ENCODE measurements at regions not wholly inside any gene's neighbourhood (a gene's known extent, or its start where the extent isn't known, plus 50 kb on each side); places are given as distances from the start of the nearest gene placed in this dataset.

DNA sequence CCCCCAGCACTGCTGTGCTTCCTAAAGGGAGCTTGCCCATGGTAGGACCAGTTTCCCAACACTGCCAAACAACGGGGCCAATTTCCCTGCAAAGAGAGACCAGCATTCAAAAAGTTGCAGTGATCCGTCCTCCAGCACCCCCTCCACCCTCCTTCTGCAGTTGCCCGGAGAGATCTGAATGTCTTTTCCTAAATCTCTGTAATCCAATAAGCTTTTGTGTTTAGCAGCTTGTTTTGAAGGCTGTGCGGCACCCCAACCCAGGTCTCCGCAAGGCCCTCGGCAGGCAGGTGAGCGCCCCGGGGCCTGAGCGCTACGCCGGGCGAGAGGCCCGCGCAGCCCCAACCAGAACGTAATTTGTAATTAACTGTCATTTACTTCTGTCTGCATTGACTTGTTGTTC, 366.9 kb upstream of the IRX2 start:
- DNase-seq (ENCODE audit: low read depth), result no peak
- TF ChIP-seq, protein P1, sequence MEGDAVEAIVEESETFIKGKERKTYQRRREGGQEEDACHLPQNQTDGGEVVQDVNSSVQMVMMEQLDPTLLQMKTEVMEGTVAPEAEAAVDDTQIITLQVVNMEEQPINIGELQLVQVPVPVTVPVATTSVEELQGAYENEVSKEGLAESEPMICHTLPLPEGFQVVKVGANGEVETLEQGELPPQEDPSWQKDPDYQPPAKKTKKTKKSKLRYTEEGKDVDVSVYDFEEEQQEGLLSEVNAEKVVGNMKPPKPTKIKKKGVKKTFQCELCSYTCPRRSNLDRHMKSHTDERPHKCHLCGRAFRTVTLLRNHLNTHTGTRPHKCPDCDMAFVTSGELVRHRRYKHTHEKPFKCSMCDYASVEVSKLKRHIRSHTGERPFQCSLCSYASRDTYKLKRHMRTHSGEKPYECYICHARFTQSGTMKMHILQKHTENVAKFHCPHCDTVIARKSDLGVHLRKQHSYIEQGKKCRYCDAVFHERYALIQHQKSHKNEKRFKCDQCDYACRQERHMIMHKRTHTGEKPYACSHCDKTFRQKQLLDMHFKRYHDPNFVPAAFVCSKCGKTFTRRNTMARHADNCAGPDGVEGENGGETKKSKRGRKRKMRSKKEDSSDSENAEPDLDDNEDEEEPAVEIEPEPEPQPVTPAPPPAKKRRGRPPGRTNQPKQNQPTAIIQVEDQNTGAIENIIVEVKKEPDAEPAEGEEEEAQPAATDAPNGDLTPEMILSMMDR (IDR thresholded peaks at IDR 0.05; ENCODE audit: low read depth, low read length, missing control alignments), result no peak
- in situ Hi-C loops (cut with HindIII; ENCODE audit: low sequenced_read_pairs), result no loop called here
- H3K4me3 ChIP-seq (ENCODE audit: low read depth, low read length), result no peak overlapping the region

DNA sequence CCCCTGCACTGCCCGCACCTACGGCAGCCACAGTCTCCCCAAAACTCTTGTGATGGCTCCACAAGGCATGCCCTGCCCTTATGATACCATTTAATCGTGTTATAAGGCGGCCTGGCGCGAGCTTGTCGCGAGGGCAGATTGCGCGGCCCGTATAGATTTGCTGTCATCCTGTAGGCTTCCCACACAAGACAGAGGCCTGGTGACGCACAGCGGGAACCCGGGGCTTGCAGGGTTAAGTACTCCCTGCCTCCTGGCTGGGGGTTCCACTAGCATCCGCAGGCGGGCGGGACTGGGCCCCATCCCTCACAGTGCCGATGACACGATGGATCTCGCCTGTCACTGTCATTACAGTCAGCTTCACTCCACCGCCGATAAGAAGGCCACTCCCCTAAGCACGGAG, 364.9 kb upstream of the IRX2 start:
- in situ Hi-C loops (cut with HindIII; ENCODE audit: low sequenced_read_pairs), result no loop called here
- no peak overlapping the region for H3K4me3 ChIP-seq (ENCODE audit: low read depth, low read length)
- TF ChIP-seq, protein P1 (IDR thresholded peaks at IDR 0.05; ENCODE audit: low read depth, low read length, missing control alignments), result no peak
- DNase-seq (ENCODE audit: low read depth), result no peak

DNA sequence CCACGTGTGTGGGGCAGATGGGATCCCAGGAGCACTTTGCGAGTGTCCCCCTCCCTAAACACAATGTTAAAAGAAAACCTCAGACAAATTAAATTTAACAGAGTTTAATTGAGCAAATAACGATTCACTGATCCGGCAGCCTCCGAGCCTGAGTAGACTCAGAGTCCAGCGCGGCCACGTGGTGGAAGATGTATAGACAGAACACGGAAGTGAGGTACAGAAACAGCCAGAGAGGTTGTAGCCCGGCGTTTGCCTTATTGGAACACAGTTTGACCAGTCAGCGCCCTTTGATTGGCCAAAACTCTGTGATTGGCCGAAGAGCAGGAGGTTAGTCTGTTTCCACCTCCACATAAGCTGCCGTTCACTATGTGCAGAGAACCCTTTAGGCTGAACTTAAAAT, 363.0 kb upstream of the IRX2 start:
- in situ Hi-C loops (cut with HindIII; ENCODE audit: low sequenced_read_pairs), result no loop called here
- H3K4me3 ChIP-seq (ENCODE audit: low read depth, low read length), result no peak overlapping the region

DNA sequence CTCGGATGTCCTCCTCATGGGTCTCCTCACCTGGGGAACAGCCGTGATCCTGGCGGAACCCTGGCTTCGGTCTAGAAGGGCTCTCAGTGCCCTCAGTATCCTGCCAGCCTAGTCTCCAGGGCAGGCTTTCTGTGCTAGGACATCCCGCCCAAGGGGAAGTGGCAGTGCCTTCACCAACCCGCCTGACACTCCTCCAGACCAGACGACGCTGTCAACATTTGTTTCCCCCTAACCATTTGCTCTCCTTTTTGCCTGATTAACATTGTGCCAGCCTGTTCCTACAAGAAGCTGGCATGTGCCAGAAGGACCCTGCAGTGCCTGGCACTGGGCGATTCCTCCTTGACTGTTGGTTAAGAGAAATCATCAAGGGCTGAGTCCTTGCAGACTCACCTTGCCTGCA, 358.9 kb upstream of the IRX2 start:
- DNase-seq (ENCODE audit: low read depth), result no peak
- H3K4me3 ChIP-seq (ENCODE audit: low read depth, low read length), result no peak overlapping the region
- TF ChIP-seq, protein P1 (IDR thresholded peaks at IDR 0.05; ENCODE audit: low read depth, low read length, missing control alignments), result no peak
- in situ Hi-C loops (cut with HindIII; ENCODE audit: low sequenced_read_pairs), result no loop called here

More for the DNA sequence above, 363.0 kb upstream of the IRX2 start:
- TF ChIP-seq, protein P1 (IDR thresholded peaks at IDR 0.05; ENCODE audit: low read depth, low read length, missing control alignments), result no peak
- DNase-seq (ENCODE audit: low read depth), result no peak

DNA sequence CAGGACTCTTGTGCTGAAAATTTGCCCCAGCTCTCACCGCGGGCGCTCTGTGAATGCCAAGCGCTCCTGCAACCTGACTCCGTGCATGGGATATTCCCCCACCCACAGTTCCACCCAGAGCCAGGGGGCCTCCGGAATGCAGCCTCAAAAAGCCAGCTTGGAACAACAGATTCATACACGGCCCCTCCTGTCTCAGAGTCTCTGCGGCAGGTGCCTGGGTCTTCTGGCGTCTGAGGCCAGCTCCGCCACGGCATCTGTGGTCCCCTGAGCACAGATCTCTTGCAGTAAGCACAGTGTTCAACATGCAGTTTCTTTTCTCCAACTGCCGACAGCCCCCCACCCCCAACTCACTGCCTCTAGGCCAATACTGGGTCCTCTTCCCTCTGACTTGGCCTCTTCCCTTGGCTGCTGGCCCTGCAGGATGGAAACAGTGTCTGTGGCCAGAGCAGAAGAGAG, 355.7 kb upstream of the IRX2 start:
- in situ Hi-C loops (cut with HindIII; ENCODE audit: low sequenced_read_pairs), result no loop called here
- TF ChIP-seq, protein P1 (IDR thresholded peaks at IDR 0.05; ENCODE audit: low read depth, low read length, missing control alignments), result no peak
- no peak overlapping the region for H3K4me3 ChIP-seq (ENCODE audit: low read depth, low read length)
- no peak for DNase-seq (ENCODE audit: low read depth)

DNA sequence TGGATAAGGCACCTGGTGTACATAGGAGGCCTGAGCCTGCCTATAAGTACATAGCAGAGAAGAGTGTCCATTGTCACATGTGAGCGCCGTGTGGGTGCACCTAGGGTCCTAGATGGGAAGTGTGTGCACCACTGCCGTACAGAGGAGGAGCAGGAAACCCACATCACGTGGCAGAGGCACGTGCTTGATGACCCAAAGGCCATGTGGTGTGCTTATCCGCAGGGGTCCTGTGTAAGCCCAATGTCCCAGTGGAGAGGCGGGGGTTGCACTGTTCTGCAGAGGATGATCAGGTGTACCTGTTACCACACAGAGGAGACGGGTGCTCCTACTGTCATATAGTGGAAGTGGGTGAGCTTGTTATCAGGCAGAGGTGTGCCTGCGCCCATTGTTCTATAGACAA, 354.1 kb upstream of the IRX2 start:
- in situ Hi-C loops (cut with HindIII; ENCODE audit: low sequenced_read_pairs), result no loop called here

More for the DNA sequence above, 354.1 kb upstream of the IRX2 start:
- H3K4me3 ChIP-seq (ENCODE audit: low read depth, low read length), result no peak overlapping the region
- TF ChIP-seq, protein P1 (IDR thresholded peaks at IDR 0.05; ENCODE audit: low read depth, low read length, missing control alignments), result no peak
- no peak for DNase-seq (ENCODE audit: low read depth)

Data from astrocyte of the cerebellum (primary cell).